Activated T-cell treated with anti-CD3 and anti-CD28 coated beads, Interleukin-2, amount 50 U/mL, for 1 hour (primary cell): ENCODE measurements at regions not wholly inside any gene's neighbourhood (a gene's known extent, or its start where the extent isn't known, plus 50 kb on each side); places are given as distances from the start of the nearest gene placed in this dataset.

Experiments
- DNase-seq: peaks from one replicate; pipeline ENCODE4 v3.0.0-alpha.2; 2020

DNA sequence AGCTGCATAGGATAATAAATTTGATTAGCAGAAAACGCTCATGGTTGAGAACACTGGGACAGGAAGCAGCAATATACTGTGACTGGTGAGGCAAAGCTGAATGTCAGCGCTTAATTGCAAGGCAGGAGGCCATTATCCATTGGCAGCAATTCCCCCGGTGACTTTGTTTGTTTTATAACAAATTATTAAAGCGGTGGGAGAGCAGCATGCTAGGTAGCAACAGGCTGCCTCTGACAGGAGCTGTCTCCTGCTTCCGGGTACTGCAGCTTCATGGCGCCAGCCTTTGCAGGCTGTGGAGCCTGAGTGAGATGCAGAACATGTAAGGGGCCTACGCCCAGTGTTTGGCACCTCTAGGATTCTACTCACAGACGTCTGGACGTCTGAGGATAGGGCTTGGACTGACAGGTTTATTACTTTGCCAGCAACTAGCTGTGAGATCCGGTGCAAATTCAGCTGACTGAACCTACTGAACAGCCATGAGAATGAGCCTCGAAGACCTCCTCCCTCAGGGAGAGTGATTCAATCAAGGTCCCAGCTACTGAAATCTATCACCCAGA lies 82.1 kb upstream of the SSTR1 start:
- no peak for DNase-seq

DNA sequence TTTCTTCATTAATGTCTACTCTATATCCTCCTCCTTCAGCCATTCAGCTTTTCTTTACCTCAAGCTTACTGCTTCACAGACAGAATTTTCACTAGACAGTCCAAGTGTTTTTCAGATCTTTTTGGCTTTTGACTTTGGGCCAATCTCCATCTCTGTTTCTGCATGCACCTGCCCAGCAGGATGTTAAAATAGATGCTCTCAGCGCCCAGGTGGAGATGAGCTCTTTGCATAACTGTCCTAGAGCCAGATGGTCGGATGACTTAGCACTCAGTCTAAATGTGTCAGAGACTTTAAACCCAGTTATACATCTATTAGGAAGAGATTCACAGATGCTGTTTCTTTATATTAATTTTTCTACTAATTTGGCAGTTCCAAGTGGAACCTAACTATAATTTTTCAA lies 80.3 kb upstream of the SSTR1 start:
- DNase-seq = no peak

DNA sequence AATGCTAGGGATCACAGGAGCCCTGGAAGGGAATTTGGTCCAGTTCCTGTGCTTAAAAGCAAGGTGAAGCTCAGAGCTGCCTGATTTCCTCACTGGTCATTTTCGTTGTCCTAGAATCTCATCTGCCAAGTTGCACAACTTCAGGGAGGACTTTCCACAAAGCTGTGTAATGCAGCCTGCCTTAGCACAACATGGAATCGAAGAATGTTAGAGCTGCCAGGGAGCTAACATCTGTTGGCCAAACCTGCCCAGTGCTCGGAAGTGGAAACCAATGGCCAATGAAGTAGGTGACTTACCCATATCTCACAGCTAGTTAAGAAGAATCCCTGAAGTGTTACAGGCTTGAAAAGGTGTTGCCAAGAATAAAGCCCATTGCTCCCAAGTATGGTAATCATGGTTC lies 79.9 kb upstream of the SSTR1 start:
- no peak for DNase-seq

DNA sequence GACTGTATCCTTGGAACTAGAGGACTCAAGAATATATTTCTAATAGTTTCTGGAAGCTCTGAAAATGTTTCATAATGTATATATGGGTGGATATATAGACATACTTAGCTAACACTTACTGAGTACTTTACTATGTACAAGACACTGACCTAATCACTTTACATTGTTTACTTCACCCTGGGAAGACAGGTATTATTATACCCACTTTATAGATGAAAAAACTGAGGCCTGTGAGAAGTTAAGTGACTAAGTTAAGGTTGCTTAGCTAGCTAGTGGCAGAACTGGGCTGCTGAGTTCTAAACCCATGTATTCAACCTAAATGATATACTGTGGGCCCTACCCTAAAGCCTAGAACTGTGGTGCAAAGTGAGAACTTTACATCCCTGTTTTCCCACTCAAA lies 79.1 kb upstream of the SSTR1 start:
- DNase-seq = no peak

DNA sequence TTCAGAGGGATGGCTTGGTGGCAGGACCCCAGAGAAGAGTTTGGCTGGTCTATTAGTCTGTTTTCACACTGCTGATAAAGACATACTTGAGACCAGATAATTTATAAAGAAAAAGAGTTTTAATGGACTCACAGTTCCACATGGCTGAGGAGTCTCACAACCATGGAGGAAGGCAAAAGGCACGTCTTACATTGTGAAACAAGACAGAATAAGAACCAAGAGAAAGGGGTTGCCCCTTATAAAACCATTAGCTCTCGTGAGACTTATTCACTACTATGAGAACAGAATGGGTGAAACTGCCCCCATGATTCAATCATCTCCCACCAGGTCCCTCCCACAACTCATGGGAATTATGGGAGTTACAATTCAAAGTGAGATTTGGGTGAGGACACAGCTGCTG lies 78.5 kb upstream of the SSTR1 start:
- DNase-seq = no peak

DNA sequence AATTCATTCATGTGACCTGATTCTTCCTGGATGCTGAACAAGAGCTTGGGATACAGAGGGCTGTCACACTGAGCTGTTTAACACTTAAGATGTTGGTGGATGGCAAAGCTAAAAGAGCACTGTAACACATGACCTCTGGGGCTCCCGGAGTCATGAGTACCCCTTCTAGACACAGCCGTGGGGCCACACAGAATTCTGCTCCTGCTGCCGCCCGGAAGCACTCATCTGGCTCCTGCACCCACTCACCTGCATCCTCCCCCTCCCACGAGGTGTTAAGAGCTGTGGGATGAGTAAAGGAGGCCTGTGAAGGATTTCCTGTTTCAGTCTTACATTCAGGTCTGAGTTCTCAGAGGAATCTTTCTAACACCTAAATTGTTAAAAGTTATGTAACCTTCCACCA lies 78.0 kb upstream of the SSTR1 start:
- no peak for DNase-seq

DNA sequence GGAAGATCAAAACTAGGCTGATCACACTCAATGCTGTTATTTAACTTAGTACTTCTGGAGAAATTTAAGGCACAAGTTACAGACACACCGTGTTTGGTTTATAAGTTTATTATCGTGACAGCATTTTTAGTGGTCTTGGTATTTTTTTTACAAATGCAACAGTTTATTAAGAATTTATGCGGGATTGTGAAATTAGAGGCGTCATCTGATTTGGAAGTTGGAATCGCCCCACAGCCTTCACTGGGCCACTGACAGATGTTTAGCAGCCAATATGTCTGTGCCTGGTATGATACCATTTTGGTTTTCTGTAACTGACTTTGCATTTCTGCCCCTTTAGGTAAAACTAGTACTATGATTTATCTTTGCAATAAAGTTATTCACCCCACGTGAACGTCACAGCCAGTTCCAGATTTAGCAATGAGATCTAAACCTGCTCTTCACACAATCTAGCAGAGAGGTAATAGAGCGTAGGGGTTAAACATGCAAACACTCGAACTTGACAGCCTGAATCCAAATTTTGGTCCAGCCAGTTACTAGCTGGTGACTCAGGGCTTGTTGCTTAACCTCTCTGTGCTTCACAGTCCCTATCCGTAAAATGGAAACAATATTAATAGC lies 73.2 kb upstream of the SSTR1 start:
- DNase-seq = no peak

DNA sequence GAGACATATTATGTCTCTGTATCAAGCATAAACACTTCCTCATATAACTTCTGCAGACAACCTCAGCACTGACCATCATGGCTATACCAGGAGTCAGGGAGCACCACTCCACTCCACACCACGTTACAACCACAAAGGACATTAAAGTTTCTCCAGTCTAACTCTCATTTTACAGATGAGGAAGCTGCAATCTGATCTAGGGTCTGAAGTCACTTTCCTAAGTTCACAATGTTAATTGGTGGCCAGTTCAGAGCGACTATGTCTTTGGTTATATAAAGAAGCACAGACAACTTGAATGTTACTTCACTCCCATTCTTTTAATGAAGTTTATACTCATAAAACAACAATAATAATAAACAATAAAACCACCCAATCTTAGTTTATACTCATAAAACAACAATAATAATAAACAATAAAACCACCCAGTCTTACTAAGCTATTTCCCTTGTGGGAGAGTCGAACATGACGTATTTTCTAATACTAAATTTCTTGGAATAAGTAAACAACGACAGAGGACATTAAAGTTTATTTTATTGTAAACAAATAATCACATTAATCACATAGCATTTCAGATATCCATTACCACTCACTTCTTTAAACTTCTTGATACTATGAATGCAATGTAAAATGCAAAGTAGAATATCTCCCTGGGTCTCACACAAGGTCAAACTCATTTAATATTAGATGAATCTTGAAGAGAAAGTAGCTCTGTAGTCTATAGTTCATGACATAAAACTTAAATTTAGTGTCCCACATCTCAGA lies 72.4 kb upstream of the SSTR1 start:
- no peak for DNase-seq

DNA sequence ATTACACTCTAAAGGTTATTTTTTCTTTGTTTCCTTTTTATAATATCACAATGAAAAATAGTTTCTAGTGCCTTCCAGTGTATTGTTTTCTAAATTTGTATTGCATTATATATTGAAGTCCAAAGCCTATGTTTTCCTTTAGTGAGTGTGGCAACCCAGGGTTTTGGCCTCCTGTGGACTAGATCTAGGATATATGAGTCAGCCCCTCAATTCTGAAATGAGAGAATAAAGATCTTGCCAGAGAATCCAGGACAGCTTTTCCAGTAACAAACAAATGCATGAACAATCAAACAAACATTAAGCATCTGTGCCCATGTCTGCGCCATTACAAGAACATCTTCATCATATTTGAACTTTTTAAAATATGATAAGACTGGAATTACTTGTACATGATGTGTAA lies 70.7 kb upstream of the SSTR1 start:
- DNase-seq = no peak

DNA sequence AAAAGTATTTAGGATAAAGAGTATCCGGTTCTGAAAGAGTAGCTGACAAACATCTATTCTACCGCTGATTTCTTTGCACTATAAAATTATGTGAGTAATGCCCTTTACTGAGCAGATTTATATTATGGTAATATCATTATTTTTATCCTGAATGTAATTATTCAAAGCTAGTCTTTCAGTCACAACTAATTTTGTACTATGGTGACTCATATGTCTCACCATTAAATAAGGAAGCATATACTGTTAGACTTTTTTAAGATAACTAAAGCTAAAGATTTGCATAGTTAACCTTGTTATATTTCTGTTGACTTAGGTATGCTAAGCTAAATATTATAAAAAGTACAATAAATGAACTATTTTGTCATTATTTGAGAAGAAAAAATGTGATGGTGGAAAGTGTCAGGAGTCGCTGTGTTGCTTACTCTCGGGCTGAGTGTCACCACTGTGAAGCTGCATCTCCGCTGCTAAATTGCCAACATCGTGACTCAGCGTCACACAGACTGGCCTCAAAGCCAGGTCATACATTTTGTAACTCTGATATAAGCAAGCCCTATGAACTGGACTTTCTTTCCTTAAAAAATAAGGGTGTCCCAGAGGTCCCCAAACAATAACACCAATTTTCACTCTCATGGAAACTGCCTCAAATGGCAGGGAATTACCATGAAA lies 69.1 kb upstream of the SSTR1 start:
- DNase-seq = no peak

DNA sequence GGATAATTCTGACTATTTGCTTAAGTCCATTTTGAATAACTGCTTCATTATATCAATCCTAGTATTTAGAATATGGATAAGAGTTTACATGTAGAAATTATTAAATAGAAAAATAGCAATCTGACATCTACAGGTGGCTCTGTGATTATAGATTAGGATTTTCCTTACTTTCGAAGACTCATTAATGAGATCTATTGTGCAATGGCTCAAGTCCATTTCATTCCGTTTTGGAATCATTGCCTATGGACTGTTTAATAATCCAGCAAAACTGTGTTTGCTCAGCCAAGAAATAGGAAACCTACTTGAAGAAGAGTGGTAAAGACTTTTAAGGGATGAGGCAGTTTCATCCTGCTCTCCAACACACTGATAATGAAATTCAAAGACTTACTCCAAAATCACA lies 67.8 kb upstream of the SSTR1 start:
- no peak for DNase-seq

DNA sequence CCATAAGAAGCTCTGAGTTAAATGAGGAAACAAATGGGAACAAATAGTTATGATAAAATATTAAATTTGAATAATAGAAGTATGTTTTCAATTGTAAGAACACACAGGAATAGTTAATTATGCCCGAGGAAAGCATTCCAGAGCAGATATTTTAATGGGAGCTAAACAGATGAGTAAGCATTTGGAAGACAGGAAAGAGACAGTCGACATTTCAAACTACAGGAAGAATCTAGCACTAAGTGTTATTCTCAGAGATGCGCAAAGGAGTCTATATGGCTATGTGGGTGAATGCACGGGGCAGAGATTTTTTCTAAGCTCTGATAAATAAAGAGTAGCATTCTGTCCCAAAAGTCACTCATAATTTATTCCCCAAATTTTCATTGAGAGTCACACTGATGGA lies 64.5 kb upstream of the SSTR1 start:
- no peak for DNase-seq

DNA sequence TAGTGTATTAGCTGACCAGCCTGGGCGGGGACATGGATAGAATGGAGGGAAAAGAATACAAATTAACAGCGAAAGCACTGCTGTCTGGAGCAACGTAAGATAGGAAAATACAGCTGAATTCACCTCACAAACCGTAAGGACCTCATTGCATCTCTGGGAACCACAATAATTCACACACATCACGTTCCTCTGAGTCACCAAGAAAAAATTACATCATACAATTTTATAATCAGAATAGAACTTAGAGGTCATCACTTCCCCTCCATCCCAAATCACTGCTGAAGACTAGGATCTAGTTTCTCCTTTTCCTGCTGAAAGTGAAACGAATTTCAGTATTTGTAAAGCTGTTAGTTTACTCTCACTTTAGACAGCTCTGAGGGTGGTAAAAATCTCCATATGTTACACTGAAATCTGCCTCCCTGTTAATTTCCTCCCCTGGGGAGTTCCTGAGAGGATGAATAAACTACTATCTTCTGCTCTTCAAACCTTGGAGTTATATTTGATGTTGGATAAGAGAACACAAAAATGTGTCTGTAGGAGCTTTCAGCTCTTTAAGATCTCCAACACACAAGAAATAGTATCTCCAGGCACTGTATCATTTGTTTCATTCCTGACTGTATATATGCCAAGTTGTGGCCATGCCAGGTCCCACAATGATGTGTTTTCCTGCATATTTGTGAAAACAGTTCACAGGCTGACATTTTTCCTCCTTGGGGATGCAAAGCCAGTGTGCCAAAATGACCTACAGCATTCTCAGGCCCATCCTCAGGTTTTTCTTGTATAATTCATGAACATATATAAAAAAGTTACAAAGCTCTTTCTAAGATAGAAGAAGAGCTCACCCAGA lies 63.8 kb upstream of the SSTR1 start:
- no peak for DNase-seq

DNA sequence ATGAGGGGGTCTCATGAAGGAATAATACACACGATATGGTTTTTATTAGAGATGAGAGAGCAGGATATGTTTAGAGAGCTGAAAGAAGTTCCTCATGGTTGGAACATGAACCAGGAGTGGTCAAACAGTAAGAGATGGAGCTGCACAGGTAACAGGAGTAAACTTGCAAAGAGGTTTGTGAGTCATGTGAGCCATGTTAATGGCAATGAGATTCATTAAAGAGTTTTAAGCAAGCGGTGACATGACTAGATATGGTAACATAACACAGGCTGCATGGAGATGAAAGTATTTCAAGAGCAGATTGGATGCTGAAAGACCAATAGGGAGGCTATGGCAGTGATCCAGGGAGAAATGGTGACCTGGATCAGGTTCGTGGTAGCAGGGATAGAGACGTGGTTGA lies 62.6 kb upstream of the SSTR1 start:
- no peak for DNase-seq

DNA sequence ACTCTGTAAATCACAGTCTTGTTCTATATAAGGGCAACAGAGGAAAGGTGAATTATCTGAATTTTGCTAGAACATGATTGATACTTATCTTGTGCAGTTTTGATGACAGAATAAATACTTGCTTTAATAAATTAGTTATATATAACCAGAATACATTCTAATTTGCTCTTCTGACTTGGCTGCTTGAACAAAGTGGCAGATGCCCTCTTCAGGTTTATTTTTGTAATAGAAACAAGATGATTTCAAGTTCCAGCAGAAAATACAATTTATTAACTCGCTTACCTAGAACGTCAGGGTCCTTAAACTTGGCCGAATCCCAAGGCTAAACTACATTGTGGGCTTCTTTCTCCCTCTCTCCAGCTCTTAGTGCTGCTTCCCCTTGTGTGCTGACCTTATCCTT lies 57.6 kb upstream of the SSTR1 start:
- no peak for DNase-seq
